Brain microvascular endothelial cell (primary cell): ENCODE measurements at regions not wholly inside any gene's neighbourhood (a gene's known extent, or its start where the extent isn't known, plus 50 kb on each side); places are given as distances from the start of the nearest gene placed in this dataset.

Source experiments
- DNase-seq: peaks from one replicate; pipeline ENCODE4 v3.0.0-alpha.2; 2020
- H3K27ac ChIP-seq: fragments of 250-450 bp; sonication (Bioruptor Pico); 2 replicates; pipeline ENCODE4 v1.5.1; 2020; ENCODE audit warnings: mild to moderate bottlenecking, moderate library complexity
- H3K27me3 ChIP-seq: fragments of 250-450 bp; sonication (Bioruptor Pico); replicated peaks from 2 replicates; pipeline ENCODE4 v1.5.1; 2020; ENCODE audit warnings: mild to moderate bottlenecking
- H3K36me3 ChIP-seq: fragments of 250-450 bp; sonication (Bioruptor Pico); replicated peaks from 2 replicates; pipeline ENCODE4 v1.5.1; 2020; ENCODE audit warnings: mild to moderate bottlenecking
- H3K4me3 ChIP-seq: 2 replicates; pipeline ENCODE4 v1.5.1; 2011; ENCODE audit warnings: low read depth, mild to moderate bottlenecking, control low read depth, low read length, moderate library complexity
- CTCF ChIP-seq: IDR thresholded peaks from 2 replicates; pipeline ENCODE4 v1.5.1; 2011; ENCODE audit warnings: low read depth, mild to moderate bottlenecking, moderate library complexity, low read length, control low read depth, inconsistent platforms; ENCODE audit errors: missing control alignments
- in situ Hi-C: cut with HindIII; loops from 2 replicates; pipeline ENCODE4 v1.10.0; 2017; ENCODE audit warnings: low sequenced_read_pairs, low pct_ligation_motif_present

- in situ Hi-C loops = no loop called here
- H3K36me3 ChIP-seq = no peaks in the 10 kb centered on the region
- no peak for DNase-seq
- H3K27ac ChIP-seq = no peak overlapping the region
- H3K27me3 ChIP-seq = no peaks in the 10 kb centered on the region
- TF ChIP-seq CTCF = no peak
- H3K4me3 ChIP-seq = no peak overlapping the region
Observed at GRCh38 chr5:54803471-54804011, 181.9 kb downstream of the ESM1 start.

- no peak for DNase-seq
- no peaks in the 10 kb centered on the region for H3K27me3 ChIP-seq
- H3K36me3 ChIP-seq = no peaks in the 10 kb centered on the region
- no peak overlapping the region for H3K27ac ChIP-seq
- in situ Hi-C loops = no loop called here
- no peak for TF ChIP-seq CTCF
- no peak overlapping the region for H3K4me3 ChIP-seq
Observed at GRCh38 chr5:54799645-54800044, 185.7 kb downstream of the ESM1 start.

GRCh38 chr5:54795777-54796176 is 189.6 kb downstream of the ESM1 start:
- Histone ChIP-seq H3K27ac (no peak overlapping the region), H3K27me3 (no peaks in the 10 kb centered on the region), H3K4me3 (no peak overlapping the region), H3K36me3 (no peaks in the 10 kb centered on the region)
- in situ Hi-C loops = no loop called here
- no peak for DNase-seq
- TF ChIP-seq CTCF = no peak

- no peaks in the 10 kb centered on the region for H3K27me3 ChIP-seq
- in situ Hi-C loops = no loop called here
- no peak overlapping the region for H3K27ac ChIP-seq
- no peak for TF ChIP-seq CTCF
- H3K36me3 ChIP-seq = no peaks in the 10 kb centered on the region
- no peak for DNase-seq
- H3K4me3 ChIP-seq = no peak overlapping the region
Observed at GRCh38 chr5:54795284-54795683, 190.1 kb downstream of the ESM1 start.

- Histone ChIP-seq H3K27me3 (no peaks in the 10 kb centered on the region), H3K27ac (no peak overlapping the region), H3K36me3 (no peaks in the 10 kb centered on the region), H3K4me3 (no peak overlapping the region)
- no peak for TF ChIP-seq CTCF
- in situ Hi-C loops = no loop called here
- DNase-seq = no peak
Observed at GRCh38 chr5:54794135-54794975, 191.0 kb downstream of the ESM1 start.
